Testis (tissue), 2 donors: ENCODE measurements at regions not wholly inside any gene's neighbourhood (a gene's known extent, or its start where the extent isn't known, plus 50 kb on each side); places are given as distances from the start of the nearest gene placed in this dataset.

Experiments used
- DNase-seq: peaks from one replicate; pipeline ENCODE4 v3.0.0-alpha.2; 2019
- H3K27ac ChIP-seq, 2 donors: fragments of 200-600 bp; sonication (generic); one replicate each; pipeline ENCODE4 v1.5.1; 2019
- H3K27me3 ChIP-seq: fragments of 200-600 bp; sonication (generic); one replicate; pipeline ENCODE4 v1.5.1; 2019
- H3K36me3 ChIP-seq: fragments of 200-600 bp; sonication (generic); one replicate; pipeline ENCODE4 v1.5.1; 2017; ENCODE audit warnings: low read depth; ENCODE audit errors: missing control alignments
- H3K4me1 ChIP-seq: fragments of 200-600 bp; sonication (generic); one replicate; pipeline ENCODE4 v1.5.1; 2019
- H3K4me3 ChIP-seq, 2 donors: fragments of 200-600 bp; sonication (generic); one replicate each; pipeline ENCODE4 v1.5.1; 2017 to 2019
- H3K9me3 ChIP-seq: fragments of 200-600 bp; sonication (generic); one replicate; pipeline ENCODE4 v1.5.1; 2017
- POLR2A ChIP-seq: fragments of 450-650 bp; IDR thresholded peaks from one replicate; pipeline ENCODE4 v1.6.1; 2017; ENCODE audit warnings: antibody characterized with exemption, mild to moderate bottlenecking, moderate library complexity
- WGBS, 2 donors: methylation state at CpG; one replicate each; pipeline ENCODE4 v1.1.5; 2018; 5-methylcytosine and 5-hydroxymethylcytosine counted together
- intact Hi-C: fragments of 100-400 bp; cut with DNase I; formaldehyde crosslinking; loops from one replicate; pipeline ENCODE4 v1.15.1; 2023; ENCODE audit warnings: low total_unique reads
- TF ChIP-seq, protein P1 (sequence below), 3 experiments: fragments of 450-650 bp in 2 of 3; fragments of 200-600 bp in 1 of 3; sonication (generic) in 1 of 3; IDR thresholded peaks; one replicate each; pipeline ENCODE4 v1.5.1; 2016 to 2019; ENCODE audit warnings: antibody characterized with exemption in 3 of 3, mild to moderate bottlenecking in 2 of 3, moderate library complexity in 1 of 3

DNA sequence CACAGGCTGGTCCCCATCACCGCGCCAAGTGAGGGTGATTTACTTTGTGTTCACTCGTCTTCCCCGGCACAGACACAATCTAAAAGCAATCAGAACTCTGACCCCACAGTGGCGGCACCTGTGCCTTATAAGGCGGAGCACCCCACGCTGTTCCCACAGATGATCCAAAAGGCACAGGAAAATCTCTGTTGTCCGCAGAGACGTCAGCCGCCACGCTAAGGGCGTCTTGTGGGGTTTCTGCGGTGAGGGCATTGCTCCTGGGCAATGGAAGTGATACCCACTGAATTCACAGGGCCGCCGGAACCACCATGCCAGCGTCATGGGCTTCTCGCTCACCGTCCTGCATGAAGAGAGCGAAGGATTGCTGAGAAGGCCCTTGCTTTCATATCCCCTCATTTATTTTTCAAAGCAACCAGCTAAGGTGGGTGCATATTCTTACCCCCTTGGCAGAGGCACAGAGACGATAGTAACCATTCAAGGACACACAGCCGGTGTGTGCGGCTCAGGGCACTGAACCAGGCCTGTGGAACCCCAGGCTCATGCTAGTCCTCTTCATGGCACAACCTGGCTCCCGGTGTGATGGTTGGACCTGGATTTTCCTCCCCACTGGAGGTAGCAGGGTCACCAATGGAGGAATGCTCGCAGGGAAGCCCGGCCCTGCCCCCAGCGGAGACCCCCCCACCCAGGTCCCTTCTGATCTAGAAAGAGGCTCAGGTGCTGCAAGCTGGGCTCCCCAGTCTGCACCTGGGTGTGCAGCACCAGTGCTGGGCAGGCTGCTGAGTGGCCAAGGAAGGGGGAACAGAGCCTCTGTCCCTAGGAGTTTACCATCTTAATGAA lies 279.0 kb downstream of the TCERG1L start:
- Histone ChIP-seq H3K4me1 (no peaks in the 10 kb centered on the region), H3K9me3 (no peaks in the 10 kb centered on the region), H3K4me3 (no peak overlapping the region), H3K27ac (no peak overlapping the region), H3K27me3 (no peaks in the 10 kb centered on the region), H3K36me3 (no peaks in the 10 kb centered on the region)
- DNase-seq: no peak
- 88 to 90% methylated on average over 23 to 26 of the region's 26 CpGs for WGBS, 2 donors
- intact Hi-C loops: no loop called here
- TF ChIP-seq POLR2A: no peak
- TF ChIP-seq, protein P1, sequence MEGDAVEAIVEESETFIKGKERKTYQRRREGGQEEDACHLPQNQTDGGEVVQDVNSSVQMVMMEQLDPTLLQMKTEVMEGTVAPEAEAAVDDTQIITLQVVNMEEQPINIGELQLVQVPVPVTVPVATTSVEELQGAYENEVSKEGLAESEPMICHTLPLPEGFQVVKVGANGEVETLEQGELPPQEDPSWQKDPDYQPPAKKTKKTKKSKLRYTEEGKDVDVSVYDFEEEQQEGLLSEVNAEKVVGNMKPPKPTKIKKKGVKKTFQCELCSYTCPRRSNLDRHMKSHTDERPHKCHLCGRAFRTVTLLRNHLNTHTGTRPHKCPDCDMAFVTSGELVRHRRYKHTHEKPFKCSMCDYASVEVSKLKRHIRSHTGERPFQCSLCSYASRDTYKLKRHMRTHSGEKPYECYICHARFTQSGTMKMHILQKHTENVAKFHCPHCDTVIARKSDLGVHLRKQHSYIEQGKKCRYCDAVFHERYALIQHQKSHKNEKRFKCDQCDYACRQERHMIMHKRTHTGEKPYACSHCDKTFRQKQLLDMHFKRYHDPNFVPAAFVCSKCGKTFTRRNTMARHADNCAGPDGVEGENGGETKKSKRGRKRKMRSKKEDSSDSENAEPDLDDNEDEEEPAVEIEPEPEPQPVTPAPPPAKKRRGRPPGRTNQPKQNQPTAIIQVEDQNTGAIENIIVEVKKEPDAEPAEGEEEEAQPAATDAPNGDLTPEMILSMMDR (IDR thresholded peaks at IDR 0.05): no peak

- intact Hi-C loops: no loop called here
- no peak for DNase-seq
- H3K4me1 ChIP-seq: no peaks in the 10 kb centered on the region
- no peaks in the 10 kb centered on the region for H3K36me3 ChIP-seq
- no peak for TF ChIP-seq POLR2A
- TF ChIP-seq, protein P1 (IDR thresholded peaks at IDR 0.05): no peak
- WGBS, 2 donors: 82 to 83% methylated on average over 10 of the region's 10 CpGs
- no peak overlapping the region for H3K27ac ChIP-seq
- no peaks in the 10 kb centered on the region for H3K9me3 ChIP-seq
- H3K4me3 ChIP-seq: no peak overlapping the region
- no peaks in the 10 kb centered on the region for H3K27me3 ChIP-seq
These were observed 278.1 kb downstream of the TCERG1L start for GRCh38 chr10:131033166-131034085.

GRCh38 chr10:131034451-131034850 lies 277.1 kb downstream of the TCERG1L start:
- no peak for DNase-seq
- no peaks in the 10 kb centered on the region for H3K4me1 ChIP-seq
- 91 to 93% methylated on average over 8 of the region's 8 CpGs for WGBS, 2 donors

GRCh38 chr10:131035779-131036178 lies 275.7 kb downstream of the TCERG1L start:
- intact Hi-C loops: no loop called here
- DNase-seq: no peak
- WGBS, 2 donors: 47 to 80% methylated on average over 12 of the region's 12 CpGs
- Histone ChIP-seq H3K4me1 (no peaks in the 10 kb centered on the region), H3K27ac (no peak overlapping the region), H3K27me3 (no peaks in the 10 kb centered on the region), H3K36me3 (no peaks in the 10 kb centered on the region), H3K9me3 (no peaks in the 10 kb centered on the region), H3K4me3 (no peak overlapping the region)
- no peak for TF ChIP-seq POLR2A
- TF ChIP-seq, protein P1 (IDR thresholded peaks at IDR 0.05): no peak

More at GRCh38 chr10:131034451-131034850, 277.1 kb downstream of the TCERG1L start:
- no peaks in the 10 kb centered on the region for H3K27me3 ChIP-seq
- H3K36me3 ChIP-seq: no peaks in the 10 kb centered on the region
- no peak for TF ChIP-seq POLR2A
- TF ChIP-seq, protein P1 (IDR thresholded peaks at IDR 0.05): no peak
- H3K9me3 ChIP-seq: no peaks in the 10 kb centered on the region
- no peak overlapping the region for H3K4me3 ChIP-seq
- intact Hi-C loops: no loop called here
- H3K27ac ChIP-seq: no peak overlapping the region
